SK-N-SH treated with all-trans-retinoic acid at 6 μM for 48 hours (cell line): ENCODE measurements at regions not wholly inside any gene's neighbourhood (a gene's known extent, or its start where the extent isn't known, plus 50 kb on each side); places are given as distances from the start of the nearest gene placed in this dataset.

Source experiments
- ATAC-seq: fragments of 200-7000 bp; cut with Tn5 transposase; 3 replicates; pipeline ENCODE4 v1.9.1; 2020; ENCODE audit warnings: mild to moderate bottlenecking, moderate library complexity
- ARNTL ChIP-seq: fragments of 450-650 bp; formaldehyde crosslinking; IDR thresholded peaks from 2 replicates; pipeline ENCODE4 v1.5.0; 2020; ENCODE audit warnings: low read depth, mild to moderate bottlenecking, moderate library complexity, borderline replicate concordance
- BACH2 ChIP-seq: fragments of 250-450 bp; sonication (Bioruptor Pico); IDR thresholded peaks from 2 replicates; pipeline ENCODE4 v1.9.0; 2021; ENCODE audit warnings: mild to moderate bottlenecking, borderline replicate concordance
- CREB5 ChIP-seq: fragments of 250-450 bp; sonication (Bioruptor Pico); IDR thresholded peaks from 2 replicates; pipeline ENCODE4 v1.5.1; 2020; ENCODE audit warnings: low read depth, mild to moderate bottlenecking, moderate library complexity
- CSDC2 ChIP-seq: fragments of 250-450 bp; sonication (Bioruptor Pico); IDR thresholded peaks from 2 replicates; pipeline ENCODE4 v1.5.0; 2020; ENCODE audit warnings: mild to moderate bottlenecking, moderate library complexity
- CSRNP3 ChIP-seq: fragments of 250-450 bp; sonication (Bioruptor Pico); IDR thresholded peaks from 2 replicates; pipeline ENCODE4 v1.5.1; 2021; ENCODE audit warnings: mild to moderate bottlenecking, moderate library complexity
- GLIS3 ChIP-seq: fragments of 250-450 bp; sonication (Bioruptor Pico); IDR thresholded peaks from 2 replicates; pipeline ENCODE4 v1.5.0; 2020; ENCODE audit warnings: mild to moderate bottlenecking, moderate library complexity
- ISL1 ChIP-seq: fragments of 250-450 bp; sonication (Bioruptor Pico); IDR thresholded peaks from 2 replicates; pipeline ENCODE4 v2.1.2; 2022; ENCODE audit warnings: mild to moderate bottlenecking, moderate library complexity
- OSR1 ChIP-seq: fragments of 250-450 bp; sonication (Bioruptor Pico); IDR thresholded peaks from 2 replicates; pipeline ENCODE4 v1.8.0; 2022; ENCODE audit warnings: moderate library complexity, mild to moderate bottlenecking, inconsistent platforms
- PATZ1 ChIP-seq: fragments of 250-450 bp; sonication (Bioruptor Pico); IDR thresholded peaks from 2 replicates; pipeline ENCODE4 v1.8.0; 2020; ENCODE audit warnings: mild to moderate bottlenecking, moderate library complexity, borderline replicate concordance
- POU6F1 ChIP-seq: fragments of 250-450 bp; sonication (Bioruptor Pico); IDR thresholded peaks from 2 replicates; pipeline ENCODE4 v1.8.0; 2021; ENCODE audit warnings: low read depth, mild to moderate bottlenecking, moderate library complexity, borderline replicate concordance
- PPARA ChIP-seq: fragments of 250-450 bp; sonication (Bioruptor Pico); IDR thresholded peaks from 2 replicates; pipeline ENCODE4 v1.5.0; 2020; ENCODE audit warnings: mild to moderate bottlenecking, borderline replicate concordance
- RARB ChIP-seq: fragments of 250-450 bp; sonication (Bioruptor Pico); IDR thresholded peaks from 2 replicates; pipeline ENCODE4 v1.8.0; 2021; ENCODE audit warnings: mild to moderate bottlenecking, moderate library complexity
- SNAI2 ChIP-seq: fragments of 250-450 bp; sonication (Bioruptor Pico); IDR thresholded peaks from 2 replicates; pipeline ENCODE4 v1.5.0; 2020; ENCODE audit warnings: mild to moderate bottlenecking, moderate library complexity
- TCF4 ChIP-seq: fragments of 250-450 bp; sonication (Bioruptor Pico); IDR thresholded peaks from 2 replicates; pipeline ENCODE4 v1.8.0; 2021; ENCODE audit warnings: mild to moderate bottlenecking, moderate library complexity, borderline replicate concordance
- TOX ChIP-seq: fragments of 250-450 bp; sonication (Bioruptor Pico); IDR thresholded peaks from 2 replicates; pipeline ENCODE4 v1.8.0; 2021; ENCODE audit warnings: mild to moderate bottlenecking, moderate library complexity, borderline replicate concordance
- TSHZ2 ChIP-seq: fragments of 250-450 bp; sonication (Bioruptor Pico); IDR thresholded peaks from 2 replicates; pipeline ENCODE4 v1.5.0; 2020; ENCODE audit warnings: mild to moderate bottlenecking, moderate library complexity
- ZFP3 ChIP-seq: fragments of 250-450 bp; sonication (Bioruptor Pico); IDR thresholded peaks from 2 replicates; pipeline ENCODE4 v1.5.0; 2020; ENCODE audit warnings: mild to moderate bottlenecking, moderate library complexity
- ZFP30 ChIP-seq: fragments of 450-650 bp; formaldehyde crosslinking; IDR thresholded peaks from 2 replicates; pipeline ENCODE4 v1.5.0; 2022; ENCODE audit warnings: mild to moderate bottlenecking, moderate library complexity
- ZNF565 ChIP-seq: fragments of 450-650 bp; formaldehyde crosslinking; conservative IDR thresholded peaks from 2 replicates; pipeline ENCODE4 v1.5.0; 2020; ENCODE audit warnings: low read depth, mild to moderate bottlenecking, moderate library complexity
- ZNF70 ChIP-seq: fragments of 450-650 bp; formaldehyde crosslinking; IDR thresholded peaks from 2 replicates; pipeline ENCODE4 v1.5.0; 2020; ENCODE audit warnings: mild to moderate bottlenecking, moderate library complexity

- ATAC-seq: no peak
- no peak for TF ChIP-seq ZNF565 (CRISPR knock-in tag)
- no peak for TF ChIP-seq TOX
- TF ChIP-seq TSHZ2 (CRISPR knock-in tag): no peak
These were observed 209.8 kb upstream of the MARCKS start for GRCh38 chr6:113647143-113647889.

- ATAC-seq: no peak
- no peak for TF ChIP-seq ZFP3 (CRISPR knock-in tag)
- no peak for TF ChIP-seq RARB (CRISPR knock-in tag)
- no peak for TF ChIP-seq TSHZ2 (CRISPR knock-in tag)
- TF ChIP-seq ZNF565 (CRISPR knock-in tag): no peak
- TF ChIP-seq ZNF70: no peak
- TF ChIP-seq BACH2 (CRISPR knock-in tag): no peak
- no peak for TF ChIP-seq ISL1 (CRISPR knock-in tag)
- no peak for TF ChIP-seq OSR1 (CRISPR knock-in tag)
- no peak for TF ChIP-seq CSRNP3 (CRISPR knock-in tag)
- no peak for TF ChIP-seq CREB5
- TF ChIP-seq PPARA (CRISPR knock-in tag): no peak
- no peak for TF ChIP-seq GLIS3
- no peak for TF ChIP-seq SNAI2
- TF ChIP-seq TCF4: no peak
- no peak for TF ChIP-seq CSDC2 (CRISPR knock-in tag)
- TF ChIP-seq POU6F1 (CRISPR knock-in tag): no peak
- TF ChIP-seq PATZ1: no peak
- TF ChIP-seq TOX: no peak
- no peak for TF ChIP-seq ZFP30 (CRISPR knock-in tag)
- no peak for TF ChIP-seq ARNTL (CRISPR knock-in tag)
These were observed 208.4 kb upstream of the MARCKS start for GRCh38 chr6:113648698-113649097.
